ENCODE measurements at regions not wholly inside any gene's neighbourhood (a gene's known extent, or its start where the extent isn't known, plus 50 kb on each side); places are given as distances from the start of the nearest gene placed in this dataset.

DNA sequence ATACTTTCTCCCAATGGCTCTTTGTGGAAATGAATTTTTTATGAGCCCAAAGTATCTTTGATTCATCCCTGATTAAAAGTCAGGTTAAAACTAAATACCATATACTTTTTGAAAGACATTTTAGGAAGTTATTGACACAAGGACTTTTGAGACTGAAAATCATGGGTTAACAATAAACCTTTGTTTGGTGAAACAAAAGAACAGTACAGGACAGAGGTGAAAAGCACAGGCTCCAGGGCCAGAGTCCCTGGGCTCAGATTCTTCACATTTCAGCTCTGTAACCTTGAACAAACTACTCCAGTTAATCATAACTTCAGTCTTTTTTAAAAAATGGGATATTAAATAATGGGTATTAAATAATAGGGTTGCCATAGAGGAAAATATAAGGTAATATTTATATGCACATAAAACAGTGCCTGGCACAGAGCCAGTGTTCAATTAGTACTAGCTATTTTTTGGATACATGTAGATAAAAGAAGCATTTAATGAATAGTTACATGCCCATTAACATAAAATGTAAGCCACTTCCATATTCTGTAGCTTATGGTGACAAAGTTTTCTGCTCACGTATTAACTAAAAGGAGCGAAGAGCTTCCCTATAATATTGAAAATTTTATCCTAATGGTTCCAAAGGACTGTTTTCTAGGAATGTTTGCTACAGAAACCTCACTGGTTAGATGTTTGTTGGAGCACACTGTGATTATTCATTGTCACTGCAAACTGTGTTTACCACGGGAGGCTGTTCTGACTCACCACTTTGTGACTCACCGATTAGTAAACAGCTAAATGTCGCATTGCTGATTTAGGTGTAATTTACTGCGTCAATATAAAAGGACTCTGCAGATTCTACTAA is 255.4 kb downstream of the DAD1 start:
- DNase-seq = no peak

DNA sequence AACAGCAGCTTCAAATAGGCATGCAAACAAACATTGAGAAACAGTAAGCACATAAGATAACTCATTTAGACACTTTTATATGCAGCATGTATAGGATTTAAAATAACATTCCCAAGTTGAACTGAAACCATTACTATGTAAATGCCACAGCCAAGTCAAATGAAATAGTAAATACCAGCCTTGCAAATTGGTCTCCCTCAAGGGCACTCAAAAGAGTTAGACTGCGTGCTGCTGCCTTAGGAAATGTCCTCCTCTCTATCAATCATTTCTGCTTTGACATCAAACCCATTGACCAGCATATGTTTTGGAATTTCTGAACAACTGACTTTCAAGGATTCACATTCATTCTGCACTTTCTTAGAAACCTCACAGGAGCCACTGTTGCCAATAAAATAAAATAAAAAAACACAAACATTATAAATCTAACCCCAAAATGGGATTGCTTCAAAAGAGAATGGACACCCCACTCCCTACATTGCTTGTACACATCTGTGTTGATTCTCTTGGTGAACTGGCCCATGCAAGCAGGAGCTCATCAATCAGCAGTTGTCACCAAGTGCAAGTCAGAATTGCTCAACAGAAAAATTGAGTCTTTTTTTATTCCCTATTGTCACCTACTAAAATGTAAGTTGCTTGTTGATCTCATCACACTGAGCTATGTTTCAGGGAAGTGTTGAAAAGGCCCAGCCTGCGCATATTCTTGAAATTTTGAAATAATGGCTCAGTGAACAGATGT is 256.2 kb downstream of the DAD1 start:
- DNase-seq = no peak

GRCh38 chr14:22329371-22329770 is 259.7 kb downstream of the DAD1 start:
- no peak for DNase-seq

DNA sequence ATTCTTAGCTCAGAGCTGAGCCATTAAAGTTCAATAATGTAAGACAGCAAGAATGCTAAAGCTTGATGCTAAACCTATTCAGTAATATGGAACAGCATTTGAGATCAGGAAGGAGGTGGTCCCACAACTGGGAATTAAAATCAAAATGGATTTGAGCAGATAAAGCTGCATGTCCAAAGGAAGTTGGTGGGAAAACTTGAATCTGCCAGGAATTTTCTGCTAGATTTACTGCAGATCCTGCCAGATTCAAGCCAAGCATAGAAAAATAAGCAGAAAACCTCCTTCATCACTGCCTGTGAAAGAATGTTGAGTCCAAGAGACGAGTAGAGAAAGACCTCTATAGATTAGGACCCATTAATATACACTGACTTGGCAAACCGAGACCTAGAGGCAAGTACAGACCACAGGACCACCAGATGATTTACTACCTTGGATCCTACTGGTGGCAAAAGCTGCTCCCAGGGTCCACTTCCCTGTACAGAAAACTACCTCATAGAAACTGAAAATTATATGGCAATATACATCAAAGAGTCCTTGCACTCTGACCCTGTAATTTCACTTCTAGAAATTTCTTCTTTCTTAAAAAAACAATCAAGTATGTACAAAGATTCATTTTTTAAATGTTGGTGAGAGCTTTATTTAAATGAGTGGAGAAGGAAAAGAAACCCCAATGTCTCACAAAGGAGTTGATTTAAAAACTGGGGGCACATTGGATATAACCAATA is 263.2 kb downstream of the DAD1 start:
- DNase-seq = no peak

GRCh38 chr14:22320362-22320750 is 268.7 kb downstream of the DAD1 start:
- DNase-seq = no peak

DNA sequence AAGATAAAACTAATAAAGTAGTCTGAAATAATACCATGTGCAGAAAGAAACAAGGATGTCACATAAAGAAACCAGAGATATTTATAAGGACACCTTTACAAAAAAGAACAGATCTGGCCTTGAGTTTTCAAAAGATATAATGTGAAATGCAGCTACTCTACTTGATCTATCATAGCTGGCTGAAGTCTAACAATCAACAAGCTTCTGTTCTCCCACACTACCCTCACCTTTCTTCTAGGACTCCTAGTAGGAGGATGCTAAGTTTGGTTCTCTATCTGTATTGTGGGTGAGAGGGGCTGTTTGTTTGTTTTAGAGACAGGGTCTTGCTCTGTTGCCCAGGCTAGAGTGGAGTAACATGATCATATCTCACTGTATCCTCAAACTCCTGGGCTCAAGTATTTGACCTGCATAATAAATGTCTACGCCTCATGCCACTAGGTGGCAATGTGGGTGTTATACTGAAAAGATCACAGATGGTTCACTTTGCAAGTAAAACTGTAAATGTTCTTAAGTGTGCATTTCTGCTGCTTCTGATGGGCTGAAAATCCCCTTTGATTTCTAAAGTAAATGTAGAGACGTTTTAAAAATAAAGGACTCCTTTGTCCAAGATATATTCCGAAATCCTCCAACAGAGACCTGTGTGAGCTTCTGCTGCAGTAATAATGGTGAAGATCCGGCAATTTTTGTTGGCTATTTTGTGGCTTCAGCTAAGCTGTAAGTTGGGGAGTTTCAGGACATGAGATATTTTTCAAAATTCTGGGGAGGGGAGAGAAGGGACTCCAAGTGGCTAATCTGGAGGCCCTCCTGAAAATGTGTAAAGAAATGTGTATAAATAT is 269.3 kb downstream of the DAD1 start:
- DNase-seq = peak; percentile 72 to 92

DNA sequence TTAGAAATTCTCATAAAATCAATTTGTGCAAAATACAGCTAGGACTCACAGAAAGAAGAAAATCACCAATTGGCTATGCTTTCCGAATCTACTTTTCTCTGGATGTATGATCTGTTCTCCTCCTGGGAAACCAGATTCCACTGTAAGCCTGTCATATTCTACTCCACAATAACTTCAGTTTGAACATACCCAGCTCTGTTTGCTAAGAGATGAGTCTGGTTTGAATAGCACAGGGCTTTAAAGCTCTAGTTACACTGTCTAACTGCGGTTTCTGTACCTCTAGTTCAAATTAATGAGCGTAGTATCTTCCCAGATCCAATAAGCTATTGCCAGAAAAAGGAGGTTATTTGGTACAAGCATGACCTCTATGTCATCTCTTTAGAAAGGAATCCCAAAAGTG is 270.1 kb downstream of the DAD1 start:
- DNase-seq = no peak

- DNase-seq = no peak
Observed at GRCh38 chr14:22316473-22316872, 272.6 kb downstream of the DAD1 start.

DNA sequence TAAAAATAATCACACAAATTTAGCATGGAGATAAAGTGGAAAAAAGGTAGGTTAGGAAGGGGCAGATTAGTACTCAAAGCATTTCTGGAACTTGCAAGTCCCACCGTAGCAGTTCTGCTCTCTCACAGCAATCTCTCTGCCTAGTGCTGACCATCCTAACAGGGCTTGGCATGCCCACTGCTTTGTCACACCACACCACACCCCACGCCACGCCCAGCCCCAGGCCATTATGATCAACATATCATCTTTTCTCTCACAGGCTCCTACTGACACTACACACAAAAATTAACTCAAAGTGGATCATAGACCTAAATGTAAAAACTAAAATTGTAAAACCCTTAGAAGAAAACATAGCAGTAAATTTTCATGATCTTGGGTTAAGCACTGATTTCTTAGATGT is 273.7 kb downstream of the DAD1 start:
- DNase-seq = no peak

- DNase-seq = peak; percentile 52 to 84
Observed at GRCh38 chr14:22314183-22314820, 274.7 kb downstream of the DAD1 start.

- DNase-seq = no peak
Observed at GRCh38 chr14:22313172-22313801, 275.7 kb downstream of the DAD1 start.

- no peak for DNase-seq
Observed at GRCh38 chr14:22311636-22312035, 277.4 kb downstream of the DAD1 start.

- DNase-seq = no peak
Observed at GRCh38 chr14:22305607-22306006, 283.4 kb downstream of the DAD1 start.

DNA sequence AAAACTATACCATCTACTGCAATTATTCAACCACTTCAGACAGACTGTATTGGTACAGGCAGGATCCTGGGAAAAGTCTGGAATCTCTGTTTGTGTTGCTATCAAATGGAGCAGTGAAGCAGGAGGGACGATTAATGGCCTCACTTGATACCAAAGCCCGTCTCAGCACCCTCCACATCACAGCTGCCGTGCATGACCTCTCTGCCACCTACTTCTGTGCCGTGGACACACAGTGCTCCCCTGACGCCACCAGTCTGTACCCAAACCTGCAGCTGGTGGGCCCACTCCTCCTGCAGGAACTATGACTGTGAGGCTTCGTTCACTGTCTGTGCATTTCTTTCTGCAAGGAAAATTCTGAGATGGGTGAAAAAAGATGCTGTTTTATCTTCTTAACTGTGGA is 284.7 kb downstream of the DAD1 start:
- no peak for DNase-seq

GRCh38 chr14:22303589-22304195 is 285.3 kb downstream of the DAD1 start:
- DNase-seq = peak in 1 of 2 experiments; percentile 36

- no peak for DNase-seq
Observed at GRCh38 chr14:22300646-22301045, 288.4 kb downstream of the DAD1 start.

- peak in 1 of 2 experiments; percentile 70 for DNase-seq
Observed at GRCh38 chr14:22297376-22297775, 291.6 kb downstream of the DAD1 start.

GRCh38 chr14:22296722-22297121 is 292.3 kb downstream of the DAD1 start:
- no peak for DNase-seq

GRCh38 chr14:22296088-22296487 is 292.9 kb downstream of the DAD1 start:
- peak in 1 of 2 experiments; percentile 16 for DNase-seq

- no peak for DNase-seq
Observed at GRCh38 chr14:22291406-22291805, 297.6 kb downstream of the DAD1 start.

- DNase-seq = no peak
Observed at GRCh38 chr14:22289570-22289969, 299.5 kb downstream of the DAD1 start.

All from NCI-H524 (cell line).